OCI-M2 (cell line): ENCODE measurements at regions not wholly inside any gene's neighbourhood (a gene's known extent, or its start where the extent isn't known, plus 50 kb on each side); places are given as distances from the start of the nearest gene placed in this dataset.

Source experiments
- DNase-seq: peaks from one replicate; lab custom pipeline; 2025; ENCODE audit not compliant: unreplicated experiment; lab: John Stamatoyannopoulos, UW

DNA sequence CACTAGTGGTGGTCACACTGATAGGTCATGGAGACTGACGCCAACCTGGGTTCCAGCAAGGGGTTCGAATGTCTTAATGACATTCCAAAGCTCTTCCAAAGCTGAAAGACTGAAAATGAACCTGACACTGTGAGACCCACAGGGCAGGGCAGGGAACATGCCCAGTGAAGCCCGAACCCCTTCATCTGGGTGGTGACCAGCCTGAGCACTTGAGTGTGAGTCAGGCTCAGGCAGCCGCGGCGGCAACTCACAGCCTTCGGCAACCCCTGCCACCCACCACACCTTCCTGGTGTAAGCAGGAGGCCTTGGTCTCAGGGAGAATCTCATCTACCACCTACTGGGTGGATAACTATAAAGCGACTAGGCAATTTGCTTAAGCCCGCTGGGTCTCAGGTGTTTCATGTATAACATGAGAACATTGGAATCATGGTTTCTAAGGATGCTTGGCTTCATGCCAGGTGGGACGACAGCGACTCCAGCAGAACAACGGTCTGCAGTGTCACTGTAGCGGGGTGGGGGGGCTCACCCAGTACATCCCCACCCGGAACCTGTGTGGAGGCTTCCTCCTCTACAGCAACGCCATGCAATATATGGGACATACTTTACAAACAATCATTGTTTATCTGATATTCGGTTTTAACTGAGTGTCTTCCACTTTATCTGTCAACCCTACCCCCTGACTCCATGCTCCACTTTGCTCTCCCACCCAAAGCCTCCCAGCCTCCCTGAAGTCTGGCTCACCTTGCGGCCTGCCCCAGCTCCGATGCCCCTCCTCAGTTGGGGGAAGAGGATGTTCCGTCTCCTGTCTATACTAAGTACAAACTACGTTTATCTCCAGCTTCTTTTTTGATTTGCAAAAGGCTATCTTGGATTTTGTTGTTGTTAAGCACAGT is 125.0 kb upstream of the MEF2A start:
- DNase-seq, result no peak

DNA sequence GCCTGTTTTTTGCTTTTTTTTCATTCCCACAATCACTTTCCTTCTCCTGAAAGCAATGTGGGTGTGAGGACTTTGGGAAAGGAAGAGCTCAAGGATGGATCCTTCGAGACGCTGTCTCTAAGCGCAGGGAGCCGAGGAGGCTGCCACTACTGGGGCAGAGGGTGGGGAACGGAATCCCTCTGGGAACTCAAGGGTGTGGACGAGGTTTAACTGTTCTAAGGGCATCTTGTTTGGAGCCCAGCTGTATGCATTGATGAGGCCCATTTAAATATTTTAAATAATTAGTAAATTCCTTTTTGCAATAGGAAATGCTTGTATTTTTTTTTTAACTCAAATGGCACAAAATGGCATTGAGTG is 124.4 kb upstream of the MEF2A start:
- DNase-seq, result no peak

DNA sequence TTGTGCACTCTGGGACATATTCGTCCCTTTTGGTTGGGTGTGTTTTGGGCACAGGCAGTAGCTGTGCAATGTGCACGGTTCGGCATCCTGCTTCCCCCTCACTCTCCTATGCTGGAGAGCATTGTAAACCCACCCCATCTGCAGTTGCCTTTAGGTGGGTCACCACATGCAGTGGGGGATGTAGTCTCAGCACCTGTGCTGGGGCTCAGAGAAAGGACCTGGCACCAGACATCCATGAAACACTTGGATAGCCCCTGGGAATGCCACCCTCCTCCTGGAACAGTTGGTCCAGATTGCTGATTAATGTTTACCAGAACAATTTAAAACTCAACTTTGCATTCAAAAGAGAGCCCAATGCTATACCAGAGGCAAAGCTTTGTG is 123.9 kb upstream of the MEF2A start:
- no peak for DNase-seq

DNA sequence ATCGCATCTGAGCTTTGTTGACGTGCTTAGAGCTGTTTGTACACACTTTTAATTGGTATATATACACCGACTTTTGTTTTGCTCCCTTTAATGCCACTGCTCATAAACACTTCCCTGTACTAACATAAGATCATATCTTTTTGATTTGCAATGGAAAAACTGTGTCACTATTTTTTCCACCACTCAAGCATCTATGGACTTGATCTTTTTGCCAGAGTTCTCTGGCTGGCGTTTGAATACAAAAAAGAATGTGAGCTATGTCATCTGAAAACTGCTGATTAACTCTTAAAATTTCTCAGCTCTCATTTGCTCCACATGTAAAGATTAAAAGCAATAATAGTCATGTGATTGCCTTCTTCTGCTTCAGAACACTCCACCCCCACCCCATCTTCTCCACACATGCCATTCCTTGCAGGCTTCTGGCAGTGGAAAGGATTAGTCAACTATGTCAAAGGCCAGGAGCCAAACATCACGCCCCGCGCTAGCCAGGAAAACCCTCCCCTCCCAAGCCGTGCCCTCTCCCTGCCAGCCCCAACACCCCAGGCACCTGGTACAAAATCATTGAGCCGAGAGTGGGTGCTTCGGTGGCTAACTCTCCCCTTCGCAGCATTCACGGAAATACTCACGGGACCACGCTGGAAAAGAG is 123.4 kb upstream of the MEF2A start:
- DNase-seq, result no peak

DNA sequence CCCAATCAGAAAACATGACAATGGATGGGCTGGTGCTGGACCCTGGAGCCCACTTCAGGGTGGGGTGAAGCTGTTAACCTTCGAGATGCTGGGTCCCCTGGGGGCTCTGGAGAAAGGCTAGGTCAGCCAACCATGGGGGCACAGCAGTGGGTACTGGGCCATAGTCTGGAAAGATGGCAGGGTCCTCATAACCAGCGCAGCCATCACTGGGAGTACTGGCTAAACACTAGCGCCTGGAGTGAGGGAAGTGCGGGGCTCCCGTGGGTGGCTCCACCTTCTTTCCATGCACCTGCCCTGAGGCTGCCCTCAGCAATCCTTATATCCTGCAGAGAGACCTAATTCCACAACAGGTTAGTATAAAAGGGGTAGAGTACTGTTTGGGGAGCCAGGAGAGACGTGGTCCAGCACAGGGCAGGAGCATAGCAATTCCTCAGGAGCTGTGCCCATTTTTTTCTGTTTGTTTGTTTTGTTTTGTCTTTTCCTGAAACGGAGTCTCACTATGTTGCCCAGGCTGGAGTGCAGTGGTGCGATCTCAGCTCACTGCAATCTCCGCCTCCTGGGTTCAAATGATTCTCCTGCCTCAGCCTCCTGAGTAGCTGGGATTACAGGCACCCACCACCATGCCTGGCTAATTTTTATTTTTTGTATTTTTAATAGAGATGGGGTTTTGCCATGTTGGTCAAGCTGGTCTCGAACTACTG is 122.6 kb upstream of the MEF2A start:
- no peak for DNase-seq

DNA sequence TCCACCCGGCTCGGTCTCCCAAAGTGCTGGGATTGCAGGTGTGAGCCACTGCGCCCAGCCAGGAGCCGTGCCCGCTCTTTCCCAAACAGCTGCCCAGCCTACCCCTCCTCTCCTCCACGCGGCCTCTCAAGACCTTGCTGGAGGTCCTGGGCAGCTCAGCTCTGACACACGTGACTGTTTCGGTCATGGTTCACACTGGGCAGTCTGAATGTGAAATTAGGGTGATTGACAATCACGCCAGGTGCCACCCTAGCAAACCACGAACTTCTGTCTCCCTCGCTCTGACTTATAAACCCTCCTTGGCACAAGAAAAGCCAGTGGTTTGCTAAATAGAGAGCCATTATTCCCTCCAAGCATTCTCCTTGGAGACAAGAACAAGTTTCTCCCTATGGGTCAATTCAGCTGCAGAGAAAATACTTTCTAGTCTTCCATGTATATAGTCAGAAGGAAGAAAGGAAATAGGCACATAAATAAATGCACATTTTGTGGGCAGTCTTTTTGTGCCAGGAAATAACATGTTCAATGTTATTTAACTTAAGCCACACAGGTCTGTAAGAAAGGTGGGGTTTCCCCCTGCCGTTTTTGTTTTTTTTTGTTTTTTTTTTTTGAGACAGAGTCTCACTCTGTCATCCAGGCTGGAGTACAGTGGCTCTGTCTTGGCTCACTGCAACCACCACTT is 121.9 kb upstream of the MEF2A start:
- no peak for DNase-seq

DNA sequence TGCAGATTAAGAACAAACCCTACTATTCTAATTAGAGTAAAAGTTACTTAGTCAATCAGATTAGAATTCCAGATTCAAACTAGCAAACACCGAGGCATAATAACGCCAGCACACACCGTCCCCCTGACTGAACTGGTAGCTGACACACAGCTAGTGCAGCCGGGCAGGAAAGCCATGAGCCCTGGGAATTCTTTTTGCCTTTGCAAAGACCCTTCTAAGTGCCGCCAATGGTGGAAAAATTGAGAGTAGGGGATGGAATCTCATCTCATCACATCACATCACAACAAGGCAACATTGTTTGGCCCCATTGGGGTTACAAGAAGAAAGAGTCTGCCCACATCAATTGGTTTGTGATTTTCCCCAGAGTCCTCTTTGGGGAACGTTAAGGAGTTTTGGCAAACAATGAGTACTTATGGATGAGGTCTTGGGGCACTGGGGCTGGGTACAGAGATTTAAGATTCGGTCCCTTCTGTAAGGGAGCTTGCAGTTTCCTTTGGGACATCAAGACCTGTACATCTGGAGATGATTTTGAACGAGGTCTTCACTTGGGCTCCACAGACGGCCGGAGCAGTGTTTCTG is 120.4 kb upstream of the MEF2A start:
- DNase-seq, result no peak

DNA sequence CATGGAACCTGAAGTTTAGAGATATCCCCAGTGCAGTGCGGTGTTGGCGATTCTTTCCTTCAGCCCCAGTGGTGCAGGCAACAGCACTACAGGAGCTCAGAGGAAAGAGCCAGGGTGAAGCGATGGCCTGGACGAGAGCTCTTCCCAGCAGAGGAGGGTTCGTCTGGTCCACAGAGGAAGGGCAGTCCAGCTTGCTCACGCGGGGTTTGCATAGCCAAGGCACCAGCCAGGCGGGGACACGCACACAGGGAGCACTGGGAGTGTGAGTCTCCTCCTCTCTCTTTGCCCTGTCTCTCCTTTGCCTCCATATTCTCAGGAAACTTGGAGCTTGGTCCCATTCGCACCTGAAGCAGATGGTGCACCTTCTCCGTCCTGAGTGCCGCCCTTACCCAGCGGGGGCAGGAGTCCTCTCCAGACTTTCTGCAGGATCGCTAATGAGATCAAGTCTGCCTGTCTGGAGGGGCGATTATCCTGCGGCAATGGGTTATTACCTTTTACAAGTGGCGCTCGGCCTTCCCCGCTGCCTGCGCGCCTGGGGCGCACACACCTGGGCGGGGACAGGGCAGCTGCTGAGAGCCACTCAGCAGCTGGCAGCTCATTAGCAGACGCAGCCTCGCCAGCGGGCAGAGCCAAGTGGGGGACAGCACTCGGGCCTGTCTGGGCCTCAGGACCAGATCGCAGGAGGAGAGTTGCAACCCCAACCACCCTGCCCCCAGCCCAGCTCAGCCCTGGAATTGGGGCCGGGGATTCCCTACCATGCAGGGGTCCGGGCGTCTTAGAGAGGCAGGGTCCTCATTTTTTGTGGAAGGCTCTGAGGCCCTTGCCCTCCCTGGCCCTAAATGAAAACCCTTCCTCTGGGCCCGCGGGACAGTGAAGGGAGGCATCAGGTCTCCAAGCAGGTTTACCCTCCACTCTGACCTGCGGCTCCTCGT is 119.0 kb upstream of the MEF2A start:
- DNase-seq, result no peak

DNA sequence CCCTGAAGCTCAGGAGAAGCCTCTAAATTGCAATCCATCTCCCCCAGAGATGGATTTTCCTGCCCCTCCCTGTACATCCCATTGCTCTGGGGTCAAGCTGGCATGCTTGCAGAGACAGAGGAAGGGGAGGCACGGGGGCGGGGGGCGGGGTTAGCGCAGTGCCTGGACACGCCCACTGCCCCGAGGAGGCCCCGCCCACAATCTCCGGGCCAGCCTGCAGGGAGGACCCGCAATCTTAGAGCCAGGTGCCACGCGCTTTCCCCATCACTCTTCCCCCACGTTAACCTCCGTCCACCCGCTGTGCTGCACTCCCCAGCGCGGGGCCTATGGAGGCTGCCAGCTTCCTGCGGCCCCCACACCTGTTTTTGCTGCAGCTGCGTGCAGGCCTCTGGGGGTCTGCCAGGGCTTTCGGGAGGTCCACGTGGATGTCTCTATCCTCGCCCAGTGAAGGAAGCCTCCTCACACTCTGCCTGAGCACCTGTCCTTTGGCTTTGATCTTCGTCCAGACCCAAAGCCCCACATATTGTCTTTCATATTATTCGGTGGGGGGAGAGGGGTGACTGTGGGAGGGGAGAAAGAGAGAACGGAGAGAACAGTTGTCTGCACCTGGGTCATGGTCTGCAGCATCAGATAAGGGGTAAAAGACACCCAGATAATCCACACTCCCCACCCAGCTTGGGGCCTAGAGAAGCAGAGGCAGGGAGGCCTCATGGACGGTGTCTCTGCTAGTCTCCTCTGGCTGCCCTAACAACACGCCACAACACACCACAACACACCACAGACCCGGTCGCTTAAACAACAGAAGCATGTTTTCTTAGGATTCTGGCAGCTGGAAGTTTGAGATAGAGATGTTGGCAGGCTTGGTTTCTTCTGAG is 118.0 kb upstream of the MEF2A start:
- no peak for DNase-seq

DNA sequence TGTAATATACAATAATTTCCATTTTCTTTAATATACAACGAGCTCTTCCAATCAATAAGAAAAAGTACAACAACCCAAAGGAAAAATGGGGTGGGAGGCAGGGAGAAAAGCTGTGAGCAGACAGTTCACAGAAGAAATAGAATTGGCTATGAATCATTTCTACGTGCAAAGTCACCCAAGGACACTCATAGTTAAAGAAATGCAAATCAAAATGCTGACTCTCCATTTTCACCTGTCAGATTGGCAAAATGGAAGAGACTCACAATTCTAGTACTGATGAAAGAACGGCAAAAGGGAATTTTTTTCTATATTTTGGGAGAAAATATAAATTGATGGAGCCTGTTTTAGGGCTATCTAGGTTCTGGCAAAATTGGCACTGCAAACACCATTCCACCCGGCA is 116.3 kb upstream of the MEF2A start:
- DNase-seq, result no peak

DNA sequence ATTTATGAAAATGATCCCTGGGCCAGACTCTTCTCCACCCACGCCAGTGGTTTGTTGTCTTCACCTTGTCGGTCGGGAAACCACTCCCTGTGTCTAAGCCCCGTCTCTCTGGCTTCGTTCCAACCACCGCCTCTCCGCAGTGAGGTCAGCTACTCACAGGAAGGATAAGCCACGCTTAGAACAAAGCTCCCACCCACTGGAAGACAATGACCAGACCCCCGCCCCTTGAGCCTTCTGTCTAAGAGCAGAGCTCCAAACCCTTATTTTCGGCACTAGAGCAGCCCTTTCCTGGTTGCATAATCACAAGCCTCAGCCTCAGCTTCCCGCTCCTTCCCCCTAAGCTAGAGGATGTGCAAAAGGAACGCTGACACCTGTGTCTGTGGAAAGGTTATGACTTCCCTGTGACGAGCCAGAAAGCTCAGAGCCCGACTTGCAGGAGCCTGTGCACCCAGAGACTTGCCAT is 114.9 kb upstream of the MEF2A start:
- DNase-seq, result no peak

DNA sequence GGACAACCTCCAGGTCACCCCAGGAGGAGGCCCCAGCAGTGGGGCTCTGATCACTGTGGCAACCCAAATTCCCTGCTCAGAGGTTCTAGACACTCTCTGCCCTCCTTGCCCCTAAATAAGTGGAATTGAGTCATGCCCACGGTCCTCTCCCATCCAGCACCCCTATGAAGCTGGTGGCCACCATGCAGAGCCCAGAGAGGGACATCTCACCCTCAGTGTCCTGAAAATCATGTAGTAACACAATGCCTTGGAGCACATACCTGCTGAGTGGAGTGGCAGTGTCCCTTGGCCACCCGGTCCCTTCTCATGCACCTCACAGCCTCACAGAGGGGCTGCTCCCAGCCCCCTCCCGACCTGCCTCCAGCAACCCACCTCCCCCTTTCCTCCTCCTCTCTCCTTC is 114.3 kb upstream of the MEF2A start:
- no peak for DNase-seq

DNA sequence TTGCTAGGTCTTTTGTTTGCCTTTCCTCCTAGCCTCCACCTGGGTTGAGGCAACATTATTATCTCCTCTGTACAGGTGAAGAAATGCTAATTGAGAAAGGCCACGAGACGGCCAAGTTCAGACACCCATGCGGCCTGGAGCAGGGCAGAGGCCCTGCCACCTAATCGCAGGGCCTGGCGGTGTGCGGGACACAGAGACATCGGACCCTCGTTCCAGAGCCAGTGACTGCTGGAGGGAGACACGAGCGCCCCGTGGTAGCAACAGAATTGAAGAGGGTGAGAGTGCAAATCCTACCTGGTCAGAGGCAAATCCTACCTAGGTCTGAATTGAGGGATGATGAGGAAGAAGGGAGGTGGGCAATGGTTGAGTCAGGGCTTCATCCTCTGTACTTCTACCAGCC is 113.8 kb upstream of the MEF2A start:
- no peak for DNase-seq

DNA sequence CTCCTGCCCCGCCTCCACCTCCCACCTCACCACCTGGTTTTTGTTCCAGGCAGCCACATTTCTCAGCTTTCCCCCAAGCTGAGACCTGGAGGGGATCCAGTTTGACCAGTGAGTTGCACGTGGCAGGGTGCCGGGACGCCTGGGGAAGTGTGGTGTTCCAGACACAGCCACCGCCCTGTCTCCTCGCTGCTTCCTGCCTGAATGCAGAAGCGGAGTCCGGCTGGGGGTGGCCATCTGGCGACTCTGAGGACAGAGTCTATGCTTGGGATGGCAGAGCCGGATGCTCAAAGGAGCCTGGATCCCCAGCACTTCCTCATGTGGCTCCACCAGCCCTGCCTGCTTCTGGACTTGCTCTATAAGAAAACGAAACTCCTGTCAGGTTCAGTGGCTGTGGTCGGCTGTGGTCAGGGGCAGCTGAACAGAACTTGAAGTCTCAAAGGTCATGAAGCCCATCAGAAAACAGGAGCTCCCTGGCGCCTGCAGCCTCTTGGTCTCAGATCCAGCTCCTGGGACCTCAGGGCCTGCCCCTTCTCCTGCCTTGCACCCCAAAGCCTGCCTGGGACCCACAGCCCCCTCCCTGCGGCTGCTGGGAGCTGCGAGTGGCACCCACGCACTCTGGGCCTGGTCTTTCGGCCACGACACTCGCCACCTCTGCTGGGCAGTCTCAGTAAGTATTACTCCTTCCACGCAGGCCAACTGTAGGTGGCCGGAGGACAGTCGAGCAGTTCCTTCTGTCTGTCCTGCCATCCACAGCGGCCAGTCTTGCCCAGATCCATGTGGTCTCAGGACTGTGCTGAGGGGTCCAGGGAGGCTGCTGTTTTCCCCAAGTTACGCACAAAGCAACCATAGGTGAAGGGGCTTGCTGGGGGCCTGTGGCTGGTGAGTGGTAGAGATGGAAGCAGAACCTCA is 112.8 kb upstream of the MEF2A start:
- DNase-seq, result no peak

DNA sequence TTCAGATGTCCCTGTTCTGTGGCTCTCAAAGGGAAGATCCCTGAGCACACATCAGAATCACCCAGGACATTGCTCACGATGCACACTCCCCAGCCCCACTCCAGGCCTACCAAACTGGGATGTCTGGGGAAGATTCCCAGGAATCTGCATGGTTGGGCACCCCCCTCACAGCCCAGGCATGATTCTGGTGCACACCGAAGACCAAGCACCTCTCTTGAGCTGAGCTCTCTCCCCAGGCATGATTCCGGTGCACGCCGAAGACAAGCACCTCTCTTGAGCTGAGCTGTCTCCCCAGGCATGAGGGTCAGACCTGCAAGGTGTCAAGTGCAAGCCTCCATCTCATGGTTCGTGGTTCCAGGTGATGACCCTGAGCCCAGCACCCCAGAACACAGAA is 112.2 kb upstream of the MEF2A start:
- no peak for DNase-seq

DNA sequence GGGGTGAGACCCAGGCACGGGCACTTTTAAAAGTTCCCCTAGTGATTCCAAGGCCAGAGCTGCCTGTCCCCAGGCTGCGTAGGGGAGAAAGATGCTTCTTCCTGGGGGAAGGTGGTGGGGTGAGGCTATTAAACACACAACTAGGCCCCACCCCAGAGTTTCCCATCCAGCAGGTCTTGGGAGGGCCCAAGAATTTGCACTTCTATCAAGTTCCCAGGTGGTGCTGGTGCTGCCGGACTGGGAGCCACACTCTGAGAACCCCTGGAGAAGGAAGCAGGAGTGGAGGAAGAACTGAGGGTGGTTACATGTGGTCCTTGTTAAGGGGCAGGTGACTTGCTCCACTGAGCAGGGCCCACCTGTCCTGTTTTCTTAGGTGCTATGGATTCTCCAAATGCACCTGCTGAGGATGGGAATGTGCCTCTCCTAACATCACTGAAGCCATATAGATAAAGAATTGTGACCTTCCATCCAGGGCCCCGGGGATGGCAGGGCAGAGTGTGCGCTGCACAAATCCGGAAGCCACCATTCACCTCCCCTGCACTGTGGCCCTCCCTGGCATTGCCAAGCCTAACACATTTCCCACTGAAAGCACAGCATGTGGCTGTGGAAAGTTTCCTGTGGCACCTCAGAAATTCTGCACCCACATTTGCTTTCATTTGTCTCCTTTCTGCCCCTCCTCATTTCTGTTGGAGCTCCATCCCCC is 111.5 kb upstream of the MEF2A start:
- DNase-seq, result no peak
